Thyroid gland (tissue), 4 donors: ENCODE measurements at regions not wholly inside any gene's neighbourhood (a gene's known extent, or its start where the extent isn't known, plus 50 kb on each side); places are given as distances from the start of the nearest gene placed in this dataset.

Experiments
- DNase-seq, 2 donors: peaks; one replicate each; pipeline ENCODE4 v3.0.0-alpha.2; 2019
- H3K27ac ChIP-seq, 3 donors: fragments of 200-600 bp; sonication (generic); 1 replicate in 2 of 3; 2 replicates in 1 of 3; pipeline ENCODE4 v1.5.1; 2016 to 2019; ENCODE audit warnings: mild to moderate bottlenecking in 1 of 3, moderate library complexity in 1 of 3
- H3K27me3 ChIP-seq: fragments of 200-600 bp; sonication (generic); one replicate; pipeline ENCODE4 v1.5.1; 2019
- H3K36me3 ChIP-seq, 2 donors: fragments of 200-600 bp; sonication (generic); one replicate each; pipeline ENCODE4 v1.5.1; 2016 to 2019
- H3K4me1 ChIP-seq, 2 donors: fragments of 200-600 bp; sonication (generic); one replicate each; pipeline ENCODE4 v1.5.1; 2017 to 2019
- H3K4me3 ChIP-seq, 3 donors: fragments of 200-600 bp; sonication (generic); replicated peaks in 1 of 3; 1 replicate in 2 of 3; 2 replicates in 1 of 3; pipeline ENCODE4 v1.5.1; 2016; ENCODE audit warnings: mild to moderate bottlenecking in 1 of 3
- H3K9me3 ChIP-seq: fragments of 200-600 bp; sonication (generic); one replicate; pipeline ENCODE4 v1.5.1; 2017
- CTCF ChIP-seq, 6 experiments: fragments of 200-600 bp in 3 of 6; fragments of 450-650 bp in 3 of 6; sonication (generic) in 3 of 6; IDR thresholded peaks; one replicate each; pipeline ENCODE4 v1.5.1; 2016 to 2019; ENCODE audit warnings: antibody characterized with exemption in 6 of 6, mild to moderate bottlenecking in 2 of 6, inconsistent platforms in 1 of 6, moderate library complexity in 1 of 6
- POLR2A ChIP-seq, 2 donors: fragments of 450-650 bp; IDR thresholded peaks; one replicate each; pipeline ENCODE4 v1.6.1; 2017; ENCODE audit warnings: antibody characterized with exemption in 2 of 2, mild to moderate bottlenecking in 2 of 2, moderate library complexity in 1 of 2
- WGBS, 2 donors: methylation state at CpG; one replicate each; pipeline ENCODE4 v1.1.5; 2017; 5-methylcytosine and 5-hydroxymethylcytosine counted together
- intact Hi-C: fragments of 100-400 bp; cut with DNase I; formaldehyde crosslinking; loops from one replicate; pipeline ENCODE4 v1.15.1; 2023

- no peak for DNase-seq
- Histone ChIP-seq H3K9me3 (no peaks in the 10 kb centered on the region), H3K27me3 (no peaks in the 10 kb centered on the region), H3K36me3 (no peaks in the 10 kb centered on the region), H3K4me3 (no peak overlapping the region), H3K4me1 (no peaks in the 10 kb centered on the region), H3K27ac (no peak overlapping the region)
- WGBS, 2 donors = 67 to 83% methylated on average over 1 of the region's 1 CpG
- intact Hi-C loops = no loop called here
- TF ChIP-seq CTCF (IDR thresholded peaks at IDR 0.05) = no peak
- no peak for TF ChIP-seq POLR2A (IDR thresholded peaks at IDR 0.05)
Measured at GRCh38 chr20:6577451-6577850, 190.0 kb upstream of the BMP2 start.

- WGBS, 2 donors = 83 to 85% methylated on average over 3 of the region's 3 CpGs
- H3K9me3 ChIP-seq = no peaks in the 10 kb centered on the region
- intact Hi-C loops = no loop called here
- H3K4me3 ChIP-seq = no peak overlapping the region
- TF ChIP-seq POLR2A (IDR thresholded peaks at IDR 0.05) = no peak
- TF ChIP-seq CTCF (IDR thresholded peaks at IDR 0.05) = no peak
- H3K4me1 ChIP-seq = peaks cover 0 to 5% of the 10 kb centered on the region in 2 donors
- H3K27ac ChIP-seq = no peak overlapping the region
- H3K27me3 ChIP-seq = no peaks in the 10 kb centered on the region
- no peaks in the 10 kb centered on the region for H3K36me3 ChIP-seq
- no peak for DNase-seq
Measured at GRCh38 chr20:6576726-6577125, 190.8 kb upstream of the BMP2 start.

- 57 to 60% methylated on average over 7 of the region's 7 CpGs for WGBS, 2 donors
- H3K27ac ChIP-seq = no peak overlapping the region
- H3K4me1 ChIP-seq = peaks cover 0 to 6% of the 10 kb centered on the region in 2 donors
- no peaks in the 10 kb centered on the region for H3K9me3 ChIP-seq
- no peaks in the 10 kb centered on the region for H3K36me3 ChIP-seq
- no peak for TF ChIP-seq CTCF (IDR thresholded peaks at IDR 0.05)
- no peak for TF ChIP-seq POLR2A (IDR thresholded peaks at IDR 0.05)
- H3K4me3 ChIP-seq = no peak overlapping the region
- intact Hi-C loops = no loop called here
- H3K27me3 ChIP-seq = no peaks in the 10 kb centered on the region
- no peak for DNase-seq
Measured at GRCh38 chr20:6575912-6576401, 191.5 kb upstream of the BMP2 start.

GRCh38 chr20:6566821-6567220, 200.7 kb upstream of the BMP2 start:
- H3K9me3 ChIP-seq = no peaks in the 10 kb centered on the region
- no peak overlapping the region for H3K27ac ChIP-seq
- H3K4me1 ChIP-seq = peaks cover 0 to 1% of the 10 kb centered on the region in 2 donors
- intact Hi-C loops = no loop called here
- no peak overlapping the region for H3K4me3 ChIP-seq
- TF ChIP-seq POLR2A (IDR thresholded peaks at IDR 0.05) (no peak), CTCF (IDR thresholded peaks at IDR 0.05) (no peak)
- DNase-seq = no peak
- H3K27me3 ChIP-seq = no peaks in the 10 kb centered on the region
- no peaks in the 10 kb centered on the region for H3K36me3 ChIP-seq
- 66 to 79% methylated on average over 3 of the region's 3 CpGs for WGBS, 2 donors

GRCh38 chr20:6562111-6562510, 205.4 kb upstream of the BMP2 start:
- WGBS, 2 donors = 61 to 65% methylated on average over 3 of the region's 3 CpGs
- intact Hi-C loops = no loop called here
- Histone ChIP-seq H3K36me3 (no peaks in the 10 kb centered on the region), H3K27ac (no peak overlapping the region), H3K4me1 (no peaks in the 10 kb centered on the region), H3K27me3 (no peaks in the 10 kb centered on the region), H3K4me3 (no peak overlapping the region), H3K9me3 (no peaks in the 10 kb centered on the region)
- DNase-seq = no peak
- TF ChIP-seq CTCF (IDR thresholded peaks at IDR 0.05) (no peak), POLR2A (IDR thresholded peaks at IDR 0.05) (no peak)
